GM23338 (cell line): ENCODE measurements at regions not wholly inside any gene's neighbourhood (a gene's known extent, or its start where the extent isn't known, plus 50 kb on each side); places are given as distances from the start of the nearest gene placed in this dataset.

Experiments
- ATAC-seq: fragments of 200-7000 bp; cut with Tn5 transposase; 3 replicates; pipeline ENCODE4 v1.9.1; 2020
- DNase-seq: peaks from one replicate; pipeline ENCODE4 v3.0.0-alpha.2; 2015; ENCODE audit warnings: low spot score
- H2AFZ ChIP-seq: fragments of 200-600 bp; sonication (generic); 2 replicates; pipeline ENCODE4 v1.8.0; 2016; ENCODE audit warnings: antibody characterized with exemption, mild to moderate bottlenecking, moderate library complexity
- H3F3A ChIP-seq: fragments of 200-600 bp; sonication (generic); replicated peaks from 2 replicates; pipeline ENCODE4 v1.8.0; 2017; ENCODE audit warnings: antibody characterized with exemption, mixed run types, low read depth
- H3K27ac ChIP-seq: fragments of 200-600 bp; sonication (generic); 2 replicates; pipeline ENCODE4 v1.6.1; 2016; ENCODE audit warnings: low read depth
- H3K27me3 ChIP-seq: fragments of 200-600 bp; sonication (generic); 2 replicates; pipeline ENCODE4 v1.8.0; 2016; ENCODE audit warnings: mild to moderate bottlenecking, mixed run types, moderate library complexity; ENCODE audit not compliant: insufficient read depth
- H3K36me3 ChIP-seq: fragments of 200-600 bp; sonication (generic); 2 replicates; pipeline ENCODE4 v1.8.0; 2016; ENCODE audit warnings: mild to moderate bottlenecking; ENCODE audit not compliant: insufficient read depth
- H3K4me1 ChIP-seq: fragments of 200-600 bp; sonication (generic); 2 replicates; pipeline ENCODE4 v1.8.0; 2016; ENCODE audit warnings: mild to moderate bottlenecking, moderate library complexity; ENCODE audit not compliant: insufficient read depth
- H3K4me2 ChIP-seq: fragments of 200-600 bp; sonication (generic); 2 replicates; pipeline ENCODE4 v1.7.1; 2017; ENCODE audit warnings: mixed run types
- H3K4me3 ChIP-seq: fragments of 200-600 bp; sonication (generic); 2 replicates; pipeline ENCODE4 v1.6.1; 2016; ENCODE audit warnings: mixed run types
- H3K79me2 ChIP-seq: fragments of 200-600 bp; sonication (generic); replicated peaks from 2 replicates; pipeline ENCODE4 v1.8.0; 2017; ENCODE audit warnings: mild to moderate bottlenecking; ENCODE audit not compliant: insufficient read depth
- H3K9me2 ChIP-seq: fragments of 200-600 bp; sonication (generic); 2 replicates; pipeline ENCODE4 v1.8.0; 2017; ENCODE audit not compliant: insufficient read depth
- H4K20me1 ChIP-seq: fragments of 200-600 bp; sonication (generic); replicated peaks from 2 replicates; pipeline ENCODE4 v1.8.0; 2017; ENCODE audit warnings: mild to moderate bottlenecking; ENCODE audit not compliant: insufficient read depth
- H3K27ac Mint-ChIP-seq: 2 replicates; pipeline ENCODE4 v1.8.0; 2020; ENCODE audit warnings: inconsistent platforms, mild to moderate bottlenecking, moderate library complexity, mixed read lengths
- H3K27me3 Mint-ChIP-seq: 3 replicates; pipeline ENCODE4 v1.8.0; 2022; ENCODE audit warnings: low read depth, mild to moderate bottlenecking, moderate library complexity, mixed read lengths, inconsistent platforms; ENCODE audit not compliant: insufficient read depth, poor library complexity
- H3K36me3 Mint-ChIP-seq: 3 replicates; pipeline ENCODE4 v1.8.0; 2021; ENCODE audit warnings: low read depth, mild to moderate bottlenecking, inconsistent platforms, moderate library complexity, mixed read lengths
- H3K4me1 Mint-ChIP-seq: 3 replicates; pipeline ENCODE4 v1.8.0; 2020; ENCODE audit warnings: mild to moderate bottlenecking, inconsistent platforms, mixed read lengths
- H3K4me3 Mint-ChIP-seq: 3 replicates; pipeline ENCODE4 v1.8.0; 2021; ENCODE audit warnings: moderate library complexity, mild to moderate bottlenecking, inconsistent platforms, mixed read lengths
- H3K9me3 Mint-ChIP-seq: 3 replicates; pipeline ENCODE4 v1.8.0; 2020; ENCODE audit warnings: moderate library complexity, mild to moderate bottlenecking, inconsistent platforms, mixed read lengths
- CREB1 ChIP-seq: fragments of 250-450 bp; sonication (Bioruptor Pico); IDR thresholded peaks from 2 replicates; pipeline ENCODE4 v1.5.0; 2020; ENCODE audit warnings: low read depth, mild to moderate bottlenecking, moderate library complexity
- EZH2 ChIP-seq: fragments of 200-600 bp; sonication (generic); IDR thresholded peaks from one replicate; pipeline ENCODE4 v1.8.0; 2017; ENCODE audit warnings: antibody characterized with exemption, mild to moderate bottlenecking, low read depth; ENCODE audit not compliant: unreplicated experiment
- EZH2phosphoT487 ChIP-seq: fragments of 200-600 bp; sonication (generic); IDR thresholded peaks from one replicate; pipeline ENCODE4 v1.8.1; 2018; ENCODE audit warnings: antibody characterized with exemption; ENCODE audit not compliant: unreplicated experiment
- JUNB ChIP-seq: IDR thresholded peaks from one replicate; pipeline ENCODE4 v1.6.1; 2016; ENCODE audit warnings: antibody characterized with exemption; ENCODE audit not compliant: unreplicated experiment
- NANOG ChIP-seq: IDR thresholded peaks from 2 replicates; pipeline ENCODE4 v1.6.1; 2016; ENCODE audit warnings: antibody characterized with exemption, borderline replicate concordance
- POLR2AphosphoS5 ChIP-seq: IDR thresholded peaks from 2 replicates; pipeline ENCODE4 v1.6.1; 2016; ENCODE audit warnings: antibody characterized with exemption, low read depth
- STAT1 ChIP-seq: IDR thresholded peaks from one replicate; pipeline ENCODE4 v1.6.1; 2016; ENCODE audit warnings: antibody characterized with exemption; ENCODE audit not compliant: unreplicated experiment
- ZNF114 ChIP-seq: fragments of 250-450 bp; sonication (Bioruptor Pico); IDR thresholded peaks from 2 replicates; pipeline ENCODE4 v1.5.0; 2020; ENCODE audit warnings: mild to moderate bottlenecking, moderate library complexity
- ZNF331 ChIP-seq: fragments of 250-450 bp; sonication (Bioruptor Pico); IDR thresholded peaks from 2 replicates; pipeline ENCODE4 v1.5.0; 2020; ENCODE audit warnings: low read depth, mild to moderate bottlenecking, moderate library complexity
- TF ChIP-seq, protein P1 (sequence below), 2 experiments: fragments of 200-600 bp in 1 of 2; sonication (generic) in 1 of 2; conservative IDR thresholded peaks; 2 replicates each; pipeline versions ENCODE4 v1.5.1 to v1.6.1; 2016 to 2017; ENCODE audit warnings: antibody characterized with exemption in 2 of 2, low read depth in 2 of 2, mild to moderate bottlenecking in 2 of 2, moderate library complexity in 1 of 2
- TF ChIP-seq, protein P2 (sequence below): fragments of 250-450 bp; sonication (Bioruptor Pico); IDR thresholded peaks from 2 replicates; pipeline ENCODE4 v1.5.0; 2020; ENCODE audit warnings: mild to moderate bottlenecking, moderate library complexity
- TF ChIP-seq, protein P3 (sequence below): IDR thresholded peaks from one replicate; pipeline ENCODE4 v1.6.1; 2018; ENCODE audit warnings: antibody characterized with exemption; ENCODE audit not compliant: unreplicated experiment
- TF ChIP-seq, protein P4 (sequence below): IDR thresholded peaks from 2 replicates; pipeline ENCODE4 v1.6.1; 2016; ENCODE audit warnings: antibody characterized with exemption

DNA sequence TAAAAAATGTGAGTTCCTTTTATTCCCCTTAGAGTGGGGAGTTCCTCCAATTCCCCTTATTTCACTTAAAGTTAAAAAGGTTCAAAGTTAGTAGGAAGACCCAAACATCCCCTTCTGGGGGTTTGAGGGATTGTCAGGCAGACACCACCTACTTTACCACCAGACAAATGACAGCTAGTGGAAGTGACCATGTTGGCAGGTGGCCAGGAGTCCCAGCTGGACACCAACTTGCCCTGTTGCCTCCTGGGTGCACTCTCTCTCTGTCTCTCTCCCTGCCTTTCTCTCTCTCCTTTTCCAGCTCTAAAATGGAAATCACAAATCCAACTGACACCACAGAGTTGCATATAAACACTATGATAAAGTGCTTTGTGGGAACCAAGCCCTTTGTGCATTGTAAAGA lies 307.7 kb upstream of the TLE4 start:
- Histone ChIP-seq H3K36me3 (no peaks in the 10 kb centered on the region; the same call in 1 of the 2 replicates), H2AFZ (no peak overlapping the region), H3K4me1 (no peaks in the 10 kb centered on the region), H3F3A (no peaks in the 10 kb centered on the region), H3K9me2 (no peaks in the 10 kb centered on the region; the same call in 1 of the 2 replicates), H3K79me2 (no peaks in the 10 kb centered on the region), H3K4me2 (no peak overlapping the region), H3K27me3 (no peaks in the 10 kb centered on the region), H4K20me1 (no peaks in the 10 kb centered on the region), H3K4me3 (no peak overlapping the region), H3K27ac (no peak overlapping the region)
- H3K27me3 Mint-ChIP-seq: peaks cover 2% of the 10 kb centered on the region
- H3K27ac Mint-ChIP-seq: no peak overlapping the region
- ATAC-seq (no peak), DNase-seq (no peak)
- no peaks in the 10 kb centered on the region for H3K36me3 Mint-ChIP-seq
- TF ChIP-seq EZH2phosphoT487 (no peak), POLR2AphosphoS5 (no peak), EZH2 (no peak), NANOG (no peak), JUNB (no peak), CREB1 (CRISPR knock-in tag) (no peak), ZNF331 (CRISPR knock-in tag) (no peak), ZNF114 (CRISPR knock-in tag) (no peak), STAT1 (no peak)
- TF ChIP-seq, protein P1, sequence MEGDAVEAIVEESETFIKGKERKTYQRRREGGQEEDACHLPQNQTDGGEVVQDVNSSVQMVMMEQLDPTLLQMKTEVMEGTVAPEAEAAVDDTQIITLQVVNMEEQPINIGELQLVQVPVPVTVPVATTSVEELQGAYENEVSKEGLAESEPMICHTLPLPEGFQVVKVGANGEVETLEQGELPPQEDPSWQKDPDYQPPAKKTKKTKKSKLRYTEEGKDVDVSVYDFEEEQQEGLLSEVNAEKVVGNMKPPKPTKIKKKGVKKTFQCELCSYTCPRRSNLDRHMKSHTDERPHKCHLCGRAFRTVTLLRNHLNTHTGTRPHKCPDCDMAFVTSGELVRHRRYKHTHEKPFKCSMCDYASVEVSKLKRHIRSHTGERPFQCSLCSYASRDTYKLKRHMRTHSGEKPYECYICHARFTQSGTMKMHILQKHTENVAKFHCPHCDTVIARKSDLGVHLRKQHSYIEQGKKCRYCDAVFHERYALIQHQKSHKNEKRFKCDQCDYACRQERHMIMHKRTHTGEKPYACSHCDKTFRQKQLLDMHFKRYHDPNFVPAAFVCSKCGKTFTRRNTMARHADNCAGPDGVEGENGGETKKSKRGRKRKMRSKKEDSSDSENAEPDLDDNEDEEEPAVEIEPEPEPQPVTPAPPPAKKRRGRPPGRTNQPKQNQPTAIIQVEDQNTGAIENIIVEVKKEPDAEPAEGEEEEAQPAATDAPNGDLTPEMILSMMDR (conservative IDR thresholded peaks at IDR 0.05; ENCODE audit: low read depth in 2 of 2): no peak
- TF ChIP-seq, protein P2, sequence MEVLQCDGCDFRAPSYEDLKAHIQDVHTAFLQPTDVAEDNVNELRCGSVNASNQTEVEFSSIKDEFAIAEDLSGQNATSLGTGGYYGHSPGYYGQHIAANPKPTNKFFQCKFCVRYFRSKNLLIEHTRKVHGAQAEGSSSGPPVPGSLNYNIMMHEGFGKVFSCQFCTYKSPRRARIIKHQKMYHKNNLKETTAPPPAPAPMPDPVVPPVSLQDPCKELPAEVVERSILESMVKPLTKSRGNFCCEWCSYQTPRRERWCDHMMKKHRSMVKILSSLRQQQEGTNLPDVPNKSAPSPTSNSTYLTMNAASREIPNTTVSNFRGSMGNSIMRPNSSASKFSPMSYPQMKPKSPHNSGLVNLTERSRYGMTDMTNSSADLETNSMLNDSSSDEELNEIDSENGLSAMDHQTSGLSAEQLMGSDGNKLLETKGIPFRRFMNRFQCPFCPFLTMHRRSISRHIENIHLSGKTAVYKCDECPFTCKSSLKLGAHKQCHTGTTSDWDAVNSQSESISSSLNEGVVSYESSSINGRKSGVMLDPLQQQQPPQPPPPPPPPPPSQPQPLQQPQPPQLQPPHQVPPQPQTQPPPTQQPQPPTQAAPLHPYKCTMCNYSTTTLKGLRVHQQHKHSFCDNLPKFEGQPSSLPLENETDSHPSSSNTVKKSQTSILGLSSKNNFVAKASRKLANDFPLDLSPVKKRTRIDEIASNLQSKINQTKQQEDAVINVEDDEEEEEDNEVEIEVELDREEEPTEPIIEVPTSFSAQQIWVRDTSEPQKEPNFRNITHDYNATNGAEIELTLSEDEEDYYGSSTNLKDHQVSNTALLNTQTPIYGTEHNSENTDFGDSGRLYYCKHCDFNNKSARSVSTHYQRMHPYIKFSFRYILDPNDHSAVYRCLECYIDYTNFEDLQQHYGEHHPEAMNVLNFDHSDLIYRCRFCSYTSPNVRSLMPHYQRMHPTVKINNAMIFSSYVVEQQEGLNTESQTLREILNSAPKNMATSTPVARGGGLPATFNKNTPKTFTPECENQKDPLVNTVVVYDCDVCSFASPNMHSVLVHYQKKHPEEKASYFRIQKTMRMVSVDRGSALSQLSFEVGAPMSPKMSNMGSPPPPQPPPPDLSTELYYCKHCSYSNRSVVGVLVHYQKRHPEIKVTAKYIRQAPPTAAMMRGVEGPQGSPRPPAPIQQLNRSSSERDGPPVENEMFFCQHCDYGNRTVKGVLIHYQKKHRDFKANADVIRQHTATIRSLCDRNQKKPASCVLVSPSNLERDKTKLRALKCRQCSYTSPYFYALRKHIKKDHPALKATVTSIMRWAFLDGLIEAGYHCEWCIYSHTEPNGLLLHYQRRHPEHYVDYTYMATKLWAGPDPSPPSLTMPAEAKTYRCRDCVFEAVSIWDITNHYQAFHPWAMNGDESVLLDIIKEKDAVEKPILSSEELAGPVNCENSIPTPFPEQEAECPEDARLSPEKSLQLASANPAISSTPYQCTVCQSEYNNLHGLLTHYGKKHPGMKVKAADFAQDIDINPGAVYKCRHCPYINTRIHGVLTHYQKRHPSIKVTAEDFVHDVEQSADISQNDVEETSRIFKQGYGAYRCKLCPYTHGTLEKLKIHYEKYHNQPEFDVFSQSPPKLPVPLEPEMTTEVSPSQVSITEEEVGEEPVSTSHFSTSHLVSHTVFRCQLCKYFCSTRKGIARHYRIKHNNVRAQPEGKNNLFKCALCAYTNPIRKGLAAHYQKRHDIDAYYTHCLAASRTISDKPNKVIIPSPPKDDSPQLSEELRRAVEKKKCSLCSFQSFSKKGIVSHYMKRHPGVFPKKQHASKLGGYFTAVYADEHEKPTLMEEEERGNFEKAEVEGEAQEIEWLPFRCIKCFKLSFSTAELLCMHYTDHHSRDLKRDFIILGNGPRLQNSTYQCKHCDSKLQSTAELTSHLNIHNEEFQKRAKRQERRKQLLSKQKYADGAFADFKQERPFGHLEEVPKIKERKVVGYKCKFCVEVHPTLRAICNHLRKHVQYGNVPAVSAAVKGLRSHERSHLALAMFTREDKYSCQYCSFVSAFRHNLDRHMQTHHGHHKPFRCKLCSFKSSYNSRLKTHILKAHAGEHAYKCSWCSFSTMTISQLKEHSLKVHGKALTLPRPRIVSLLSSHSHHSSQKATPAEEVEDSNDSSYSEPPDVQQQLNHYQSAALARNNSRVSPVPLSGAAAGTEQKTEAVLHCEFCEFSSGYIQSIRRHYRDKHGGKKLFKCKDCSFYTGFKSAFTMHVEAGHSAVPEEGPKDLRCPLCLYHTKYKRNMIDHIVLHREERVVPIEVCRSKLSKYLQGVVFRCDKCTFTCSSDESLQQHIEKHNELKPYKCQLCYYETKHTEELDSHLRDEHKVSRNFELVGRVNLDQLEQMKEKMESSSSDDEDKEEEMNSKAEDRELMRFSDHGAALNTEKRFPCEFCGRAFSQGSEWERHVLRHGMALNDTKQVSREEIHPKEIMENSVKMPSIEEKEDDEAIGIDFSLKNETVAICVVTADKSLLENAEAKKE (CRISPR knock-in tag): no peak
- TF ChIP-seq, protein P3, sequence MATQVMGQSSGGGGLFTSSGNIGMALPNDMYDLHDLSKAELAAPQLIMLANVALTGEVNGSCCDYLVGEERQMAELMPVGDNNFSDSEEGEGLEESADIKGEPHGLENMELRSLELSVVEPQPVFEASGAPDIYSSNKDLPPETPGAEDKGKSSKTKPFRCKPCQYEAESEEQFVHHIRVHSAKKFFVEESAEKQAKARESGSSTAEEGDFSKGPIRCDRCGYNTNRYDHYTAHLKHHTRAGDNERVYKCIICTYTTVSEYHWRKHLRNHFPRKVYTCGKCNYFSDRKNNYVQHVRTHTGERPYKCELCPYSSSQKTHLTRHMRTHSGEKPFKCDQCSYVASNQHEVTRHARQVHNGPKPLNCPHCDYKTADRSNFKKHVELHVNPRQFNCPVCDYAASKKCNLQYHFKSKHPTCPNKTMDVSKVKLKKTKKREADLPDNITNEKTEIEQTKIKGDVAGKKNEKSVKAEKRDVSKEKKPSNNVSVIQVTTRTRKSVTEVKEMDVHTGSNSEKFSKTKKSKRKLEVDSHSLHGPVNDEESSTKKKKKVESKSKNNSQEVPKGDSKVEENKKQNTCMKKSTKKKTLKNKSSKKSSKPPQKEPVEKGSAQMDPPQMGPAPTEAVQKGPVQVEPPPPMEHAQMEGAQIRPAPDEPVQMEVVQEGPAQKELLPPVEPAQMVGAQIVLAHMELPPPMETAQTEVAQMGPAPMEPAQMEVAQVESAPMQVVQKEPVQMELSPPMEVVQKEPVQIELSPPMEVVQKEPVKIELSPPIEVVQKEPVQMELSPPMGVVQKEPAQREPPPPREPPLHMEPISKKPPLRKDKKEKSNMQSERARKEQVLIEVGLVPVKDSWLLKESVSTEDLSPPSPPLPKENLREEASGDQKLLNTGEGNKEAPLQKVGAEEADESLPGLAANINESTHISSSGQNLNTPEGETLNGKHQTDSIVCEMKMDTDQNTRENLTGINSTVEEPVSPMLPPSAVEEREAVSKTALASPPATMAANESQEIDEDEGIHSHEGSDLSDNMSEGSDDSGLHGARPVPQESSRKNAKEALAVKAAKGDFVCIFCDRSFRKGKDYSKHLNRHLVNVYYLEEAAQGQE: no peak
- TF ChIP-seq, protein P4, sequence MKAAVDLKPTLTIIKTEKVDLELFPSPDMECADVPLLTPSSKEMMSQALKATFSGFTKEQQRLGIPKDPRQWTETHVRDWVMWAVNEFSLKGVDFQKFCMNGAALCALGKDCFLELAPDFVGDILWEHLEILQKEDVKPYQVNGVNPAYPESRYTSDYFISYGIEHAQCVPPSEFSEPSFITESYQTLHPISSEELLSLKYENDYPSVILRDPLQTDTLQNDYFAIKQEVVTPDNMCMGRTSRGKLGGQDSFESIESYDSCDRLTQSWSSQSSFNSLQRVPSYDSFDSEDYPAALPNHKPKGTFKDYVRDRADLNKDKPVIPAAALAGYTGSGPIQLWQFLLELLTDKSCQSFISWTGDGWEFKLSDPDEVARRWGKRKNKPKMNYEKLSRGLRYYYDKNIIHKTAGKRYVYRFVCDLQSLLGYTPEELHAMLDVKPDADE: no peak
- H3K4me1 Mint-ChIP-seq: no peaks in the 10 kb centered on the region; the same call in 2 of the 3 replicates
- H3K9me3 Mint-ChIP-seq: no peaks in the 10 kb centered on the region; the same call in 2 of the 3 replicates
- no peak overlapping the region for H3K4me3 Mint-ChIP-seq
